A549 (cell line): ENCODE measurements at regions not wholly inside any gene's neighbourhood (a gene's known extent, or its start where the extent isn't known, plus 50 kb on each side); places are given as distances from the start of the nearest gene placed in this dataset.

Source experiments
- CHD2 ChIP-seq: fragments of 150-350 bp; IDR thresholded peaks from 2 replicates; pipeline ENCODE4 v1.6.1; 2014; ENCODE audit warnings: low read length; ENCODE audit not compliant: partially characterized antibody
- EP300 ChIP-seq, 2 experiments: fragments of >200 bp; sonication (Bioruptor Twin); formaldehyde crosslinking; IDR thresholded peaks; 2 replicates in 1 of 2; 3 replicates in 1 of 2; pipeline ENCODE4 v1.6.1; 2016 to 2017
- PHF8 ChIP-seq: fragments of 200-600 bp; sonication (generic); IDR thresholded peaks from 2 replicates; pipeline ENCODE4 v1.6.1; 2016; ENCODE audit warnings: low read depth, mild to moderate bottlenecking, antibody characterized with exemption, moderate library complexity, borderline replicate concordance
- POLR2A ChIP-seq: IDR thresholded peaks from 2 replicates; pipeline ENCODE4 v1.6.1; 2012; ENCODE audit warnings: mild to moderate bottlenecking, low read length
- RFX5 ChIP-seq: fragments of 450-650 bp; IDR thresholded peaks from 2 replicates; pipeline ENCODE4 v1.7.1; 2014; ENCODE audit warnings: antibody characterized with exemption, mild to moderate bottlenecking, moderate library complexity
- SMC3 ChIP-seq: fragments of >200 bp; sonication (Bioruptor Twin); formaldehyde crosslinking; IDR thresholded peaks from 3 replicates; pipeline ENCODE4 v1.6.1; 2018; ENCODE audit warnings: inconsistent platforms
- TF ChIP-seq, protein P1 (sequence below): fragments of >200 bp; sonication (Bioruptor Twin); formaldehyde crosslinking; IDR thresholded peaks from 3 replicates; pipeline ENCODE4 v1.5.1; 2016
- TF ChIP-seq, protein P2 (sequence below): IDR thresholded peaks from 2 replicates; pipeline ENCODE4 v1.6.1; 2012
- TF ChIP-seq, protein P3 (sequence below): IDR thresholded peaks from 2 replicates; pipeline ENCODE4 v1.6.1; 2012; ENCODE audit warnings: low read depth, borderline replicate concordance

DNA sequence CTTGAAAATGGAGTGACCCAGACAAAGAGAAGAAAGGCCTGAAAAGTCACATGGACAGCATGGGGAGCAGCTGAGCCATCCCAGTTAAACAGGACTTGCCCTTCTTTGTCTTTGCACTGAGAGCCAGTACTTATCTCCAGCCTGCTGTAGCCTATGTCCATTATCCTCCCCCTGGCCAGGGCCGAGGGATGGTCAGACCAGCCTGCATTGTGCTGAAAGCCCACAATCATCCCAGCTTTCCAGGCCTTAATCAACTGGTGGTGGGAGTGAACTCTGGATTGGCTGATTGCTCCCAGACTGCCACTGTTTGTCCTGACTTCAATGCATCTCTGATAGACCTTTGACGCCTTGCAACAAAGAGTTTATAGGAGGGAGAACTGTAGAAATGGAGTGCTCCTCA lies 453.1 kb downstream of the EPHA5 start:
- TF ChIP-seq, protein P1, sequence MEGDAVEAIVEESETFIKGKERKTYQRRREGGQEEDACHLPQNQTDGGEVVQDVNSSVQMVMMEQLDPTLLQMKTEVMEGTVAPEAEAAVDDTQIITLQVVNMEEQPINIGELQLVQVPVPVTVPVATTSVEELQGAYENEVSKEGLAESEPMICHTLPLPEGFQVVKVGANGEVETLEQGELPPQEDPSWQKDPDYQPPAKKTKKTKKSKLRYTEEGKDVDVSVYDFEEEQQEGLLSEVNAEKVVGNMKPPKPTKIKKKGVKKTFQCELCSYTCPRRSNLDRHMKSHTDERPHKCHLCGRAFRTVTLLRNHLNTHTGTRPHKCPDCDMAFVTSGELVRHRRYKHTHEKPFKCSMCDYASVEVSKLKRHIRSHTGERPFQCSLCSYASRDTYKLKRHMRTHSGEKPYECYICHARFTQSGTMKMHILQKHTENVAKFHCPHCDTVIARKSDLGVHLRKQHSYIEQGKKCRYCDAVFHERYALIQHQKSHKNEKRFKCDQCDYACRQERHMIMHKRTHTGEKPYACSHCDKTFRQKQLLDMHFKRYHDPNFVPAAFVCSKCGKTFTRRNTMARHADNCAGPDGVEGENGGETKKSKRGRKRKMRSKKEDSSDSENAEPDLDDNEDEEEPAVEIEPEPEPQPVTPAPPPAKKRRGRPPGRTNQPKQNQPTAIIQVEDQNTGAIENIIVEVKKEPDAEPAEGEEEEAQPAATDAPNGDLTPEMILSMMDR = no peak
- TF ChIP-seq EP300 (IDR thresholded peaks at IDR 0.05) = no peak
- no peak for TF ChIP-seq SMC3
- no peak for TF ChIP-seq POLR2A
- no peak for TF ChIP-seq PHF8
- TF ChIP-seq, protein P2, sequence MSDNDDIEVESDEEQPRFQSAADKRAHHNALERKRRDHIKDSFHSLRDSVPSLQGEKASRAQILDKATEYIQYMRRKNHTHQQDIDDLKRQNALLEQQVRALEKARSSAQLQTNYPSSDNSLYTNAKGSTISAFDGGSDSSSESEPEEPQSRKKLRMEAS = no peak
- TF ChIP-seq, protein P3, sequence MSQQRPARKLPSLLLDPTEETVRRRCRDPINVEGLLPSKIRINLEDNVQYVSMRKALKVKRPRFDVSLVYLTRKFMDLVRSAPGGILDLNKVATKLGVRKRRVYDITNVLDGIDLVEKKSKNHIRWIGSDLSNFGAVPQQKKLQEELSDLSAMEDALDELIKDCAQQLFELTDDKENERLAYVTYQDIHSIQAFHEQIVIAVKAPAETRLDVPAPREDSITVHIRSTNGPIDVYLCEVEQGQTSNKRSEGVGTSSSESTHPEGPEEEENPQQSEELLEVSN = no peak
- TF ChIP-seq RFX5 = no peak
- TF ChIP-seq CHD2 = no peak
